ENCODE measurements at regions not wholly inside any gene's neighbourhood (a gene's known extent, or its start where the extent isn't known, plus 50 kb on each side); places are given as distances from the start of the nearest gene placed in this dataset.

- TF ChIP-seq ASH2L (IDR thresholded peaks at IDR 0.05; ENCODE audit: borderline replicate concordance, low read depth) (no peak), POLR2AphosphoS5 (IDR thresholded peaks at IDR 0.05; ENCODE audit: low read length) (no peak), CTCF (IDR thresholded peaks at IDR 0.05 in 2 of 3, conservative IDR thresholded peaks at IDR 0.05 in 1 of 3; ENCODE audit: control insufficient read depth in 2 of 3, extremely low read depth in 1 of 3, insufficient read depth in 1 of 3, low read depth in 3 of 3, low read length in 3 of 3) (no peak), EP300 (IDR thresholded peaks at IDR 0.05; ENCODE audit: borderline replicate concordance in 1 of 2, control insufficient read depth in 1 of 2, low read depth in 2 of 2, low read length in 2 of 2) (no peak), USF2 (IDR thresholded peaks at IDR 0.05; ENCODE audit: borderline replicate concordance, low read depth, low read length) (no peak)
Measured at GRCh38 chr5:136453199-136453598, 87.9 kb upstream of the TRPC7 start.

All from GM12878 (cell line).